ENCODE measurements at regions not wholly inside any gene's neighbourhood (a gene's known extent, or its start where the extent isn't known, plus 50 kb on each side); places are given as distances from the start of the nearest gene placed in this dataset.

DNA sequence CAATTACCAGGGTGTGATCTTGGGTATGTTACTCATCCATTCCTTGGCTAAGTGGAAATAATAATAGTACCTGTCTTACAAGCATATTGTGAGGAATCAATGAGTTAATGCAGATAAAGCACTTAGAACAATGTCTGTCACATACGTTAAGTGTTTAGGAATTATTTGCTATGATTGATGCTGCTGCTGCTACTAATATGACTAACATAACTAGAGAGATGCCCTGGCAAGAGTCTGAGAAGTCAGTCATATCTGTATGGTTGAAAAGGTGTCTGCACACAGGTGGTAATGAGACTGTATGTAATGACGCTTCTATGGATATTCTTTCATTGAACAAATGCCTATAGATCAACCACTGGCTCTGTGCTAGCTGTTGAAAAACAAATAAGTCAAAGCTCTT, 100.1 kb upstream of the PCGF5 start:
- Histone ChIP-seq H3K27me3 (ENCODE audit: control insufficient read depth in 4 of 4, insufficient read depth in 4 of 4, low read length in 3 of 4) (no peaks in the 10 kb centered on the region), H3K9me3 (ENCODE audit: control insufficient read depth in 4 of 4, low read length in 3 of 4) (no peaks in the 10 kb centered on the region), H3K27ac (ENCODE audit: low read depth in 1 of 2, low read length in 2 of 2) (no peak overlapping the region), H3K36me3 (ENCODE audit: control insufficient read depth in 4 of 4, insufficient read depth in 3 of 4, low read depth in 1 of 4, low read length in 3 of 4) (no peaks in the 10 kb centered on the region), H3K9ac (ENCODE audit: low read depth in 1 of 2, low read length in 2 of 2) (no peak overlapping the region), H3K4me1 (ENCODE audit: control insufficient read depth in 4 of 4, insufficient read depth in 4 of 4, low read length in 3 of 4) (no peaks in the 10 kb centered on the region), H3K4me3 (ENCODE audit: low read depth in 1 of 3, low read length in 3 of 3) (no peak overlapping the region)
- TF ChIP-seq GABPA (IDR thresholded peaks at IDR 0.05 in 1 of 2, conservative IDR thresholded peaks at IDR 0.05 in 1 of 2) (no peak), FOXA1 (IDR thresholded peaks at IDR 0.05) (no peak), FOXA2 (IDR thresholded peaks at IDR 0.05) (no peak), RXRA (IDR thresholded peaks at IDR 0.05) (no peak), EGR1 (IDR thresholded peaks at IDR 0.05; ENCODE audit: low read depth in 2 of 2) (no peak), RAD21 (IDR thresholded peaks at IDR 0.05) (no peak), JUND (IDR thresholded peaks at IDR 0.05) (no peak), HNF4A (conservative IDR thresholded peaks at IDR 0.05) (no peak), TAF1 (conservative IDR thresholded peaks at IDR 0.05) (no peak), YY1 (IDR thresholded peaks at IDR 0.05) (no peak), NR2F2 (IDR thresholded peaks at IDR 0.05) (no peak), SP1 (IDR thresholded peaks at IDR 0.05) (no peak), HNF4G (IDR thresholded peaks at IDR 0.05) (no peak)
- TF ChIP-seq, protein P1, sequence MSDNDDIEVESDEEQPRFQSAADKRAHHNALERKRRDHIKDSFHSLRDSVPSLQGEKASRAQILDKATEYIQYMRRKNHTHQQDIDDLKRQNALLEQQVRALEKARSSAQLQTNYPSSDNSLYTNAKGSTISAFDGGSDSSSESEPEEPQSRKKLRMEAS (IDR thresholded peaks at IDR 0.05): no peak
- TF ChIP-seq, protein P2, sequence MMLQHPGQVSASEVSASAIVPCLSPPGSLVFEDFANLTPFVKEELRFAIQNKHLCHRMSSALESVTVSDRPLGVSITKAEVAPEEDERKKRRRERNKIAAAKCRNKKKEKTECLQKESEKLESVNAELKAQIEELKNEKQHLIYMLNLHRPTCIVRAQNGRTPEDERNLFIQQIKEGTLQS (IDR thresholded peaks at IDR 0.05): no peak
- TF ChIP-seq, protein P3, sequence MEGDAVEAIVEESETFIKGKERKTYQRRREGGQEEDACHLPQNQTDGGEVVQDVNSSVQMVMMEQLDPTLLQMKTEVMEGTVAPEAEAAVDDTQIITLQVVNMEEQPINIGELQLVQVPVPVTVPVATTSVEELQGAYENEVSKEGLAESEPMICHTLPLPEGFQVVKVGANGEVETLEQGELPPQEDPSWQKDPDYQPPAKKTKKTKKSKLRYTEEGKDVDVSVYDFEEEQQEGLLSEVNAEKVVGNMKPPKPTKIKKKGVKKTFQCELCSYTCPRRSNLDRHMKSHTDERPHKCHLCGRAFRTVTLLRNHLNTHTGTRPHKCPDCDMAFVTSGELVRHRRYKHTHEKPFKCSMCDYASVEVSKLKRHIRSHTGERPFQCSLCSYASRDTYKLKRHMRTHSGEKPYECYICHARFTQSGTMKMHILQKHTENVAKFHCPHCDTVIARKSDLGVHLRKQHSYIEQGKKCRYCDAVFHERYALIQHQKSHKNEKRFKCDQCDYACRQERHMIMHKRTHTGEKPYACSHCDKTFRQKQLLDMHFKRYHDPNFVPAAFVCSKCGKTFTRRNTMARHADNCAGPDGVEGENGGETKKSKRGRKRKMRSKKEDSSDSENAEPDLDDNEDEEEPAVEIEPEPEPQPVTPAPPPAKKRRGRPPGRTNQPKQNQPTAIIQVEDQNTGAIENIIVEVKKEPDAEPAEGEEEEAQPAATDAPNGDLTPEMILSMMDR (IDR thresholded peaks at IDR 0.05; ENCODE audit: low read depth, low read length, missing input control): no peak
- TF ChIP-seq, protein P4, sequence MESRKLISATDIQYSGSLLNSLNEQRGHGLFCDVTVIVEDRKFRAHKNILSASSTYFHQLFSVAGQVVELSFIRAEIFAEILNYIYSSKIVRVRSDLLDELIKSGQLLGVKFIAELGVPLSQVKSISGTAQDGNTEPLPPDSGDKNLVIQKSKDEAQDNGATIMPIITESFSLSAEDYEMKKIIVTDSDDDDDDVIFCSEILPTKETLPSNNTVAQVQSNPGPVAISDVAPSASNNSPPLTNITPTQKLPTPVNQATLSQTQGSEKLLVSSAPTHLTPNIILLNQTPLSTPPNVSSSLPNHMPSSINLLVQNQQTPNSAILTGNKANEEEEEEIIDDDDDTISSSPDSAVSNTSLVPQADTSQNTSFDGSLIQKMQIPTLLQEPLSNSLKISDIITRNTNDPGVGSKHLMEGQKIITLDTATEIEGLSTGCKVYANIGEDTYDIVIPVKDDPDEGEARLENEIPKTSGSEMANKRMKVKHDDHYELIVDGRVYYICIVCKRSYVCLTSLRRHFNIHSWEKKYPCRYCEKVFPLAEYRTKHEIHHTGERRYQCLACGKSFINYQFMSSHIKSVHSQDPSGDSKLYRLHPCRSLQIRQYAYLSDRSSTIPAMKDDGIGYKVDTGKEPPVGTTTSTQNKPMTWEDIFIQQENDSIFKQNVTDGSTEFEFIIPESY (IDR thresholded peaks at IDR 0.05): no peak
- TF ChIP-seq, protein P5, sequence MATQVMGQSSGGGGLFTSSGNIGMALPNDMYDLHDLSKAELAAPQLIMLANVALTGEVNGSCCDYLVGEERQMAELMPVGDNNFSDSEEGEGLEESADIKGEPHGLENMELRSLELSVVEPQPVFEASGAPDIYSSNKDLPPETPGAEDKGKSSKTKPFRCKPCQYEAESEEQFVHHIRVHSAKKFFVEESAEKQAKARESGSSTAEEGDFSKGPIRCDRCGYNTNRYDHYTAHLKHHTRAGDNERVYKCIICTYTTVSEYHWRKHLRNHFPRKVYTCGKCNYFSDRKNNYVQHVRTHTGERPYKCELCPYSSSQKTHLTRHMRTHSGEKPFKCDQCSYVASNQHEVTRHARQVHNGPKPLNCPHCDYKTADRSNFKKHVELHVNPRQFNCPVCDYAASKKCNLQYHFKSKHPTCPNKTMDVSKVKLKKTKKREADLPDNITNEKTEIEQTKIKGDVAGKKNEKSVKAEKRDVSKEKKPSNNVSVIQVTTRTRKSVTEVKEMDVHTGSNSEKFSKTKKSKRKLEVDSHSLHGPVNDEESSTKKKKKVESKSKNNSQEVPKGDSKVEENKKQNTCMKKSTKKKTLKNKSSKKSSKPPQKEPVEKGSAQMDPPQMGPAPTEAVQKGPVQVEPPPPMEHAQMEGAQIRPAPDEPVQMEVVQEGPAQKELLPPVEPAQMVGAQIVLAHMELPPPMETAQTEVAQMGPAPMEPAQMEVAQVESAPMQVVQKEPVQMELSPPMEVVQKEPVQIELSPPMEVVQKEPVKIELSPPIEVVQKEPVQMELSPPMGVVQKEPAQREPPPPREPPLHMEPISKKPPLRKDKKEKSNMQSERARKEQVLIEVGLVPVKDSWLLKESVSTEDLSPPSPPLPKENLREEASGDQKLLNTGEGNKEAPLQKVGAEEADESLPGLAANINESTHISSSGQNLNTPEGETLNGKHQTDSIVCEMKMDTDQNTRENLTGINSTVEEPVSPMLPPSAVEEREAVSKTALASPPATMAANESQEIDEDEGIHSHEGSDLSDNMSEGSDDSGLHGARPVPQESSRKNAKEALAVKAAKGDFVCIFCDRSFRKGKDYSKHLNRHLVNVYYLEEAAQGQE (IDR thresholded peaks at IDR 0.05): no peak
- 72% methylated on average over 2 of the region's 2 CpGs for WGBS
- no peak for DNase-seq (ENCODE audit: low spot score)
